Adrenal gland (tissue), 9 donors: ENCODE measurements at regions not wholly inside any gene's neighbourhood (a gene's known extent, or its start where the extent isn't known, plus 50 kb on each side); places are given as distances from the start of the nearest gene placed in this dataset.

Experiments
- DNase-seq, 7 donors: peaks; one replicate each; pipeline ENCODE4 v3.0.0-alpha.2; 2019 to 2020
- H3K27ac ChIP-seq, 5 donors: fragments of 200-600 bp; sonication (generic) in 4 of 5; 1 replicate in 3 of 5; 2 replicates in 2 of 5; pipeline versions ENCODE4 v1.5.1 to v1.8.0; 2016 to 2020; ENCODE audit warnings: mild to moderate bottlenecking in 1 of 5
- H3K27me3 ChIP-seq: fragments of 200-600 bp; 2 replicates; pipeline ENCODE4 v1.8.0; 2021
- H3K36me3 ChIP-seq, 2 donors: fragments of 200-600 bp; replicated peaks in 1 of 2; 1 replicate in 1 of 2; 2 replicates in 1 of 2; pipeline versions ENCODE4 v1.5.1 to v1.8.0; 2018 to 2022
- H3K4me1 ChIP-seq, 2 donors: fragments of 200-600 bp; replicated peaks in 1 of 2; 1 replicate in 1 of 2; 2 replicates in 1 of 2; pipeline versions ENCODE4 v1.5.1 to v1.8.0; 2018 to 2021
- H3K4me3 ChIP-seq, 4 donors: fragments of 200-600 bp; sonication (generic) in 3 of 4; one replicate each; pipeline ENCODE4 v1.5.1; 2016 to 2018
- H3K9me3 ChIP-seq, 3 donors: fragments of 200-600 bp; sonication (generic) in 1 of 3; replicated peaks in 1 of 3; 1 replicate in 2 of 3; 2 replicates in 1 of 3; pipeline versions ENCODE4 v1.5.1 to v1.8.0; 2016 to 2021
- POLR2A ChIP-seq, 2 donors: fragments of 450-650 bp; IDR thresholded peaks; one replicate each; pipeline ENCODE4 v1.6.1; 2017; ENCODE audit warnings: antibody characterized with exemption in 2 of 2, mild to moderate bottlenecking in 2 of 2, moderate library complexity in 1 of 2
- WGBS, 4 donors: extraction: QIAGEN DNeasy Blood & Tissue Kit in 2 of 4; methylation state at CpG; one replicate each; pipeline versions ENCODE4 v1.1.5 to v1.1.7; 2013 to 2017; 5-methylcytosine and 5-hydroxymethylcytosine counted together
- intact Hi-C, 2 donors: fragments of 100-400 bp; cut with DNase I; formaldehyde crosslinking; loops; one replicate each; pipeline versions ENCODE4 v1.14.1 to v1.15.0; 2022 to 2023
- TF ChIP-seq, protein P1 (sequence below), 6 experiments: fragments of 450-650 bp in 4 of 6; fragments of 200-600 bp in 2 of 6; sonication (generic) in 1 of 6; IDR thresholded peaks; 1 replicate in 5 of 6; 2 replicates in 1 of 6; pipeline versions ENCODE4 v1.5.1 to v1.8.0; 2016 to 2021; ENCODE audit warnings: antibody characterized with exemption in 6 of 6, mild to moderate bottlenecking in 2 of 6, moderate library complexity in 1 of 6
- donor health status: healthy with polysubstance abuse.
- donor health status: Bipolar disorder and iron deficiency.
- donor health status: DM: yes; HTN: yes; CAD: no.
- donor health status: DM: no; HTN: no; CAD: no.
- donor health status: DM: no; HTN: no; CAD: no.

- Histone ChIP-seq H3K27me3 (no peaks in the 10 kb centered on the region), H3K27ac (no peak overlapping the region), H3K4me1 (no peaks in the 10 kb centered on the region), H3K9me3 (no peaks in the 10 kb centered on the region), H3K4me3 (no peak overlapping the region), H3K36me3 (no peaks in the 10 kb centered on the region)
- TF ChIP-seq, protein P1, sequence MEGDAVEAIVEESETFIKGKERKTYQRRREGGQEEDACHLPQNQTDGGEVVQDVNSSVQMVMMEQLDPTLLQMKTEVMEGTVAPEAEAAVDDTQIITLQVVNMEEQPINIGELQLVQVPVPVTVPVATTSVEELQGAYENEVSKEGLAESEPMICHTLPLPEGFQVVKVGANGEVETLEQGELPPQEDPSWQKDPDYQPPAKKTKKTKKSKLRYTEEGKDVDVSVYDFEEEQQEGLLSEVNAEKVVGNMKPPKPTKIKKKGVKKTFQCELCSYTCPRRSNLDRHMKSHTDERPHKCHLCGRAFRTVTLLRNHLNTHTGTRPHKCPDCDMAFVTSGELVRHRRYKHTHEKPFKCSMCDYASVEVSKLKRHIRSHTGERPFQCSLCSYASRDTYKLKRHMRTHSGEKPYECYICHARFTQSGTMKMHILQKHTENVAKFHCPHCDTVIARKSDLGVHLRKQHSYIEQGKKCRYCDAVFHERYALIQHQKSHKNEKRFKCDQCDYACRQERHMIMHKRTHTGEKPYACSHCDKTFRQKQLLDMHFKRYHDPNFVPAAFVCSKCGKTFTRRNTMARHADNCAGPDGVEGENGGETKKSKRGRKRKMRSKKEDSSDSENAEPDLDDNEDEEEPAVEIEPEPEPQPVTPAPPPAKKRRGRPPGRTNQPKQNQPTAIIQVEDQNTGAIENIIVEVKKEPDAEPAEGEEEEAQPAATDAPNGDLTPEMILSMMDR (IDR thresholded peaks at IDR 0.05), result no peak
- TF ChIP-seq POLR2A (IDR thresholded peaks at IDR 0.05), result no peak
- intact Hi-C loops, result no loop called here
- WGBS, 4 donors, result 79 to 88% (median 84%) methylated on average over 7 of the region's 7 CpGs
- DNase-seq, result no peak
Observed at GRCh38 chr5:4579679-4580078, 560.5 kb upstream of the ADAMTS16 start.

DNA sequence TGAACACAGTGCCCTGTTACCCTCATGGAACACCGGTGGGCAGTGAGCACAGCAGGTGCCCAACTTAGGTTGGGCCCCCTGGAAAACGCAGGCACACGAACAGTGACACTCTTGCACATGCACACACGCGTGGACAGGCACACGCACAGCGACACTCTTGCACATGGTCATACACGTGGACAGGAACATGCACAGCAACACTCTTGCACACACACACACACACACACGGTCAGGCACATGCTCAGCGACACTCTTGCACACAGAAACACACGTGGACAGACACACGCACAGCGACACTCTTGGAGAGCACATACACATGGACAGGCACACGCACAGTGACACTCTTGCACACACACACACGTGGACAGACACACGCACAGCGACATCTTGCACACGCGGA is 559.4 kb upstream of the ADAMTS16 start:
- no peaks in the 10 kb centered on the region for H3K27me3 ChIP-seq
- 86 to 94% (median 90%) methylated on average over 18 to 19 of the region's 19 CpGs for WGBS, 4 donors

DNA sequence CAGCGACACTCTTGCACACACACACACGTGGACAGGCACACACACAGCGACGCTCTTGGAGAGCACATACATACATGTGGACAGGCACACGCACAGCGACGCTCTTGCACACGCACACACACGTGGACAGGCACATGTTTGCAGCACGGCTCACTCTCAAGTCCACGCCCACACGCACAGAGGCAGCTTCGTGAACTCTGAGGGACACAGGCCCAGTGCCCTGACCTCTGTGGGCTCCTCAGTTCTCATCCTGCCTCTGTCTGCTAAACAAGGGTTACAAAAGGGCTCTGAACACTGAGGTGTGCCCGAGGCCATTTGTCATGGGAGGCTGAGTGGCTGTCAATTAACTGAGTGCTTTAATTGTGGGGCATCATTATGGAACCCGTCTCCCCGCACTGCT is 558.8 kb upstream of the ADAMTS16 start:
- Histone ChIP-seq H3K27ac (no peak overlapping the region), H3K4me1 (no peaks in the 10 kb centered on the region), H3K27me3 (no peaks in the 10 kb centered on the region), H3K36me3 (no peaks in the 10 kb centered on the region), H3K4me3 (no peak overlapping the region), H3K9me3 (no peaks in the 10 kb centered on the region)
- TF ChIP-seq, protein P1 (IDR thresholded peaks at IDR 0.05), result no peak
- no peak for TF ChIP-seq POLR2A (IDR thresholded peaks at IDR 0.05)
- intact Hi-C loops, result no loop called here
- DNase-seq, result no peak
- 86 to 92% (median 86%) methylated on average over 12 to 16 of the region's 16 CpGs for WGBS, 4 donors

More for the DNA sequence above, 559.4 kb upstream of the ADAMTS16 start:
- no peak for DNase-seq
- no peak for TF ChIP-seq POLR2A (IDR thresholded peaks at IDR 0.05)
- TF ChIP-seq, protein P1 (IDR thresholded peaks at IDR 0.05), result no peak
- intact Hi-C loops, result no loop called here
- H3K4me3 ChIP-seq, result no peak overlapping the region
- no peaks in the 10 kb centered on the region for H3K9me3 ChIP-seq
- no peak overlapping the region for H3K27ac ChIP-seq
- H3K4me1 ChIP-seq, result no peaks in the 10 kb centered on the region
- H3K36me3 ChIP-seq, result no peaks in the 10 kb centered on the region

DNA sequence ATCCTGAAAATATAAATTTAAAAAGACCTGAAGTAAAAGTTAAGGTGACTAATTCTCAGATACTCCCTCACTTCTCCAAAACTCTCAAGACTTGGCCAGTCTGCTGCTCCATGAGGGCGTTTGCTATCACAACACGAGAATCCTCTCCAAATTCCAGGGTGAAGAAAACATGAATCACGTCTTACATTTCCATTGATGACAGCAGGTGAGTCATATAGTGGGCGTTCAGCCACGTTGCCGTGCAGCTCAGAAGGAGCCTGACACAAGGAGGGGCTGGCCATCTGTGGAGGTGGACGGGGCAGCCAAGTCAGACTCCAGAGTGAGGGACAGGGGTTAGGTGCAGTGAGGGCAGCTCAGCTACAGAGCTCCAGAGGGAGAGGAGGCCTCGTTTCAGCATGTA is 555.1 kb upstream of the ADAMTS16 start:
- DNase-seq, result no peak
- H3K27ac ChIP-seq, result no peak overlapping the region
- intact Hi-C loops, result no loop called here
- no peaks in the 10 kb centered on the region for H3K4me1 ChIP-seq
- H3K27me3 ChIP-seq, result no peaks in the 10 kb centered on the region
- TF ChIP-seq, protein P1 (IDR thresholded peaks at IDR 0.05), result no peak
- TF ChIP-seq POLR2A (IDR thresholded peaks at IDR 0.05), result no peak
- H3K9me3 ChIP-seq, result no peaks in the 10 kb centered on the region
- 51 to 54% (median 51%) methylated on average over 8 of the region's 8 CpGs for WGBS, 4 donors
- H3K4me3 ChIP-seq, result no peak overlapping the region
- no peaks in the 10 kb centered on the region for H3K36me3 ChIP-seq
